CD4-positive, alpha-beta T cell treated with Interleukin-17A for 4 hours (primary cell): ENCODE measurements at regions not wholly inside any gene's neighbourhood (a gene's known extent, or its start where the extent isn't known, plus 50 kb on each side); places are given as distances from the start of the nearest gene placed in this dataset.
"Not testable (repeated sequence)": the region's sequence is repeated elsewhere in the genome, so short reads cannot be mapped to it uniquely, and the experiment has no call there.

Experiments
- DNase-seq: peaks from one replicate; pipeline ENCODE4 v3.0.0-alpha.2; 2020; ENCODE audit warnings: mixed read lengths

GRCh38 chr4:24236532-24236931 is 346.7 kb upstream of the PPARGC1A start:
- DNase-seq: no peak

- DNase-seq: no peak
Observed at GRCh38 chr4:24236120-24236519, 346.3 kb upstream of the PPARGC1A start.

DNA sequence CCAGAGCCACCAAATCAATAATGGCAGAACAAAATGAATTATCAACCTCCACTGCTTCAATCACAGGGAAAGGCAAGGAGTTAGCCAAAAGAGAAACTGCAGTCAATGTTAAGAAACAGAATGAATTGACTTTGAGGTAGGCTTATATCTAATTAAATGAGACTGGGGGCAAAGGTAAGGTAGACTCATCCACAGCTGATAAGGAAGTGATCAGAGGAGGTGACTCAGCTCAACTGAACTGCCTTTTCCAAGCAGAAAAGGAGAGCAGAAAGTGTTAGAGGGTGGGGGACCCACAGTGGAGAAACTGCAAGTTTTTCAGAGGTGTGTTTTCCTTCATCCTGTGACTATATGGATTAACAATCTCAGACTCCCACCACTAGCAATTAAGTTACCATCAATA is 345.8 kb upstream of the PPARGC1A start:
- DNase-seq: no peak

DNA sequence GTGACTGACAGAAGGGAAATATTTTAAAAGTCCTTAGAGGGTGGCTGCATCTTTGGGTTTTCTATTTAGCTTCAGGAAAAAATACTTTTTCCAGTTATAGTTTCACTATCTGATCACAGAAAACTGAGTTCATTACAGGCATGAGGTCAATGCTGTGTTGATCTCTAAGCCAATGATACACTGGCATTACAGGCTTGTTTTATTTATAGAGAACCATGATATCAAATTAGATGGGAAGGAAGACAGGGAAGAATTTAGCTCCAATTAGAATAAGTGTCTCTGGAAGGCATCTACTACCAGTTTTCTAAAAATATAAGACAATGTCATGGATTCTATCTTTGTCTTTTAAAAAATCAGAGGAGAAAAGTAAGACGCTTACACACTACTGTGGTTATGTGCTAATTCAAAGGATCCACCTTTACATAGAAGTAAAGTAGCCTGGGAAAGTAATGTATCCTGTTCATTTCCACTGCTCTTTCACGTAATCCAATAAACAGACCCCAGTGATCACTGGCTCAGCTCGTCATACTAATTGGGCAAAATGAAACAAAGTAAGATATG is 344.5 kb upstream of the PPARGC1A start:
- DNase-seq: no peak

GRCh38 chr4:24230955-24231354 is 341.1 kb upstream of the PPARGC1A start:
- DNase-seq: no peak

DNA sequence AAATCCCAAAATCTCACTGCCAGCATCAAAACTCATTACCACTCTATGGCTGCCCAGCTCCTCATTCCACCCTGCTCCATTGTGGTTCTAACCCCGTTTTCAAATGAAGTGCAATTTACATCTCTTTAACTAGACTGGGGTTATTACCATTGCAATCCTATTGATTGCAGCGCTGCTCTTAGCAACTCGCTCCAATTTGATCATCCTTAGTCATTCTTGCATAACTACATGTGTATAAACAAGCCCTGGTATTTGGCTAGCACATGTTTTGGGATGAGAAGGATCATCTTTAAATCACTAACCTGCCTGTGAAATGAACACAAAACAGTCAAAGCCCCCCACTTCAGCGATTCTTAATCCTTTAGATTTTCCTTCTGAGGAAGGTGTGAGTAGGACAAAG is 340.1 kb upstream of the PPARGC1A start:
- no peak for DNase-seq

DNA sequence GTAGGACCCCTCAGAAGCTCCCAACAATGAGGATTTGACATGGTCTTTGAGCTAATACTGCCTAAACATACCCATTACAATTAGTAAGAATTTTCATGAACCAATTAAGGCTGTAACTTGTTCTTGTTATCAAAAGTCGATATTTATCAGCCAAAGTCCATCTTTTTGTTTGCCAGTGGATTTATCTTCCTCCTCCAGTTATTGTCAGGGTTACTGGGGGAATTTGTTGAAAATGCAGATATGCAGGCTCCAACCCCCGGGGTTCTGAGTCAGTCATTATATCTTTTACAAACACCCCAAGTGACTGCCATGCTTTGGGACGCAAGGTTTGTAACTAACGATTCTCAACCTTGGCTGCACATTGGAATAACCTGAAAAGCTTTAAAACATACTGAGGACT is 338.8 kb upstream of the PPARGC1A start:
- no peak for DNase-seq

- DNase-seq: no peak
Observed at GRCh38 chr4:24226667-24227066, 336.8 kb upstream of the PPARGC1A start.

DNA sequence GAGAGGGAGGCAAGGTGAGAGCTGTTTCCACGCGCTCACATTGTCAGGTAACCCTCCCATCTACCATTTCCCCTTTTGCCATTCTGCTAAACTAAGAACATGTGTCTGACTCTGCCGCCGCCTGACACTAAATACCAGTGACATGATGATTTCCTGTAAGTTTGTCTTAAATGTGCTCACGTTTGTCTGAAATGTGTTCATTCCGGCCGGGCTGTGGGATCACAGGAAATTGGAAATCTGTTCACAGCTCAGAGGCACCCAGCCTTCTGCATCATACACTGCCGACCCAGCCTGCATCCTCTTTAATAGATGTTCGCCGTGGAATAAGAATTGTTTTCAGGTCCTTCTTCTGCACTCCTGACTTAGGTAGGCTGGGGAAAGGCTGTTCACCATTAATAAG is 336.2 kb upstream of the PPARGC1A start:
- no peak for DNase-seq

DNA sequence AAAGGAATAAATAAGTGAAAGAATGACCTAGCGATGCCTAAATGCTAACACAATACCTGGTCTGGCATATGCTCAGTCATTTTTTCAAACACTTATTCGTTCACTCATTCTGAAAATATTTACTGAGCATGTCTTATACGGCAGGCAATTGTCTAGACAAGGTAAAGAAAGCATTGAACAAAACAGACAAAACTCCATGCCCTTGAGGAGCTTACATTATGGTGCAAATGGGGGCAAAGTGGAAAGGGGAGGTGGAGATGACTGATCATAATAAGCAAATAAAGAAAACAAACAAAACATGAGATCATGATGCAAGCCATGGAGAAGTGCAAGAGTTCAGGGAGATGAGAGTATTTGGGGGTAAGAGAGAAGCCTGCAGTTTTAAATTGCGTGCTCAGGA is 334.6 kb upstream of the PPARGC1A start:
- no peak for DNase-seq

GRCh38 chr4:24219209-24219608 is 329.4 kb upstream of the PPARGC1A start:
- no peak for DNase-seq

DNA sequence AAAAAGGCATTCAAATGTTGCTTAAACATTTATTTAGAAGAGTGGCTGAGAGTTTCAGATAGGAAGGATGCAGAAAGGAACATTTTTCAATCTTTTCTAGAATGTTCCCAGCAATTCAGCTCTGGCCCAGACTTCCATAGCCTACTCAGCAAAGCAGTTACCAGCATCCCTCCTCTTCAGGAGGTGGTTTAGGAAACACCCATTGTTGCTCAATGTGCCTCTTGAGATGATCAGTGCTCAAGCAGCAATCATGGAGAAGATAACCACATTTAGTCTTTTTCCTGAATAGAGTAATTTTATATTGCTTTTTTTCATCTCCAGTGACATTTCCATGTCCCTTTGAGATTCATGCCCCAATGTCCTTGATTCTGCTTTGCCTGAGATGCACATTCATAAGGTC is 328.7 kb upstream of the PPARGC1A start:
- DNase-seq: no peak

GRCh38 chr4:24214796-24215195 is 324.9 kb upstream of the PPARGC1A start:
- DNase-seq: no peak

DNA sequence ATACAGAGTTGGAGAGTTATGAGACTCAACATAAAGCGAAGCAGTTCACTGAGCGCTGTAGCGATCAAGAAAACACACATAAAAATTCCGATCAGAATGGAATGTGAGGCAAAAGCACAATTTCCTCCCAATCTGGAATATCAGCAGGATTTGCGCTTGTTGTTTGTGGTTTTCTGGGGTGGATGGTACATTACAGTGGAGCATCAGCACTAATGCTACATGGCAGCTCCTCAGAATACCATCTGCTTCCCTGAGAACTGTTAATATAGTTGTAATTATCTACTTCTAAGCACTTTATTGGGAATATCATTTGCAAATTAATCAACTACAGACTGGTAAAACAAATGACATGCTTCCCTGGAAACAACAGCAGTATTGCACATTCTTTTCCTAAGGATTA is 324.1 kb upstream of the PPARGC1A start:
- no peak for DNase-seq

DNA sequence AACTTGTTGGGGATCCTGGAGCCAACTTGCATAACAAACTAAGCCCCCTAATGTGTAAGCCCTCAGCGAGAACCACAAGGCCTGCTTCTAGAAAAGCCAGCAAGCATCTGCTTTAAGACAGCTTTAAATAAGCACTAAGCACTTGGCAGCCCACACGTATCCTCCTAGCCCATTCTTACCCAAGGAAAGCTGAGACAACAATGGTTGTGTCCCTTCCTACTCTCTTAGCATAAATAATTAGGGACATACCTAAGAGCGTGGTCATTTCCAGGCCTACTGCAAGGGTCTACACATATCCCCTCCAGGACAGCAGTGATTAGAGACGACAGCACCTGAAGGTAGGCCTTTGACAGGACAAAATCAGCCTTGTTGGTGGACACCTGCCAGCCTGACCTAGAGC is 322.8 kb upstream of the PPARGC1A start:
- no peak for DNase-seq

DNA sequence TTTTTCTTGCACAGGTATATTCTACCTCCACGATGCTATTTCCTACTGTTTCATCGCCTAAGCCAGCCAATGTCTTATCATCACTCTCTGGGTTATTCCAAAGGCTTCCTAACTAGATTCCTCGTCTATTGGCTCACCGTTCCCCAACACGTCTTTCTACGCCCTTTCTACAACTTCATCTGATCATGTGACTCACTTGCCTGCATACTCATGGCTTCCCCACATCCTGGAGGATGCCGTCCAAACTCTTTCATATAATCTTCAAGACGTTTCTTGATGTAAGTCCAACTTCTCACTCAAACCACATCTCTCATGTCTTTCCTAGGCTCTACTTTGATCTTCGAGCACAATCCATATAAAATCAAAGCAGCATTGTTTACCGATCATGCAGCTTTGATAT is 322.0 kb upstream of the PPARGC1A start:
- DNase-seq: no peak

GRCh38 chr4:24210332-24210902 is 320.6 kb upstream of the PPARGC1A start:
- no peak for DNase-seq

DNA sequence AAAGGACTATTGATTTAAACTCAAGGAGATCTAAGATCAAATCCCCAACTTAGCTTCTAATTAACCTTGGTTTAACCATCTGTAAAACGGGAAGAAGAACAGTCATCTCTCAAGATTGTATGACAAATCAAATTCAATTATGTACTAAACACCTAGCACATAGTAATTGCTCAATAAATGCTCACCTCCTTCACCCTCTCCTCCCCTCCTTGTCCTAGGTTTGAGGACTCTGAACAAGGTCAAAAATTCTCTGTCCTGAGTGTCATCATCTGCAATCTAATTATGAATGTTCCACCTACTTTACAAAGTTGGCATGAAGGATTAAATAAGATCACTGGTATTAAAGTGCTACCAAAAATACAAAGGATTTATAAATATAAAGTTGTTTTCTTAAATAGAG is 320.1 kb upstream of the PPARGC1A start:
- DNase-seq: no peak

- no peak for DNase-seq
Observed at GRCh38 chr4:24209131-24209530, 319.3 kb upstream of the PPARGC1A start.

- no peak for DNase-seq
Observed at GRCh38 chr4:24208691-24209090, 318.8 kb upstream of the PPARGC1A start.

- not testable (repeated sequence) for DNase-seq
Observed at GRCh38 chr4:24204708-24205107, 314.9 kb upstream of the PPARGC1A start.

GRCh38 chr4:24203926-24204325 is 314.1 kb upstream of the PPARGC1A start:
- no peak for DNase-seq

DNA sequence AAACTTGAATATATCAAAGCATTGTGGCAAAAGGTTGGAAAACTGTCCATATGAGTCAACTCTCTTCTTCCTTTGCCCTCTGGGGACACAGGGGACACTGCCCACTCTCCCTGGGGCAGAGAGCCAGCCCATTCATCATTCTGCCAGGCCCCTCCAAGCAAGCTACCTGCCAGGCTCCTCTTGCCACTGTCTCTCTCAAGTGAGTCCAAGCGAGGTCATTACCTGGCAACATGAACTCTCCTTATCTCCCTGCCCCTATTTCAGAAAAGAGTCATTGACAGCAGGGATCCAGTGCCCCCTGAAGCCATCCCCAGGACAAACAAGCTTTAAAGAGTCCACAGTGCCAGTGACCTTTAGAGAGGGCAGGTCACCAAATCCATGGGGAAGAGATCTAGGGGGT is 312.7 kb upstream of the PPARGC1A start:
- no peak for DNase-seq

- no peak for DNase-seq
Observed at GRCh38 chr4:24197955-24198354, 308.1 kb upstream of the PPARGC1A start.

DNA sequence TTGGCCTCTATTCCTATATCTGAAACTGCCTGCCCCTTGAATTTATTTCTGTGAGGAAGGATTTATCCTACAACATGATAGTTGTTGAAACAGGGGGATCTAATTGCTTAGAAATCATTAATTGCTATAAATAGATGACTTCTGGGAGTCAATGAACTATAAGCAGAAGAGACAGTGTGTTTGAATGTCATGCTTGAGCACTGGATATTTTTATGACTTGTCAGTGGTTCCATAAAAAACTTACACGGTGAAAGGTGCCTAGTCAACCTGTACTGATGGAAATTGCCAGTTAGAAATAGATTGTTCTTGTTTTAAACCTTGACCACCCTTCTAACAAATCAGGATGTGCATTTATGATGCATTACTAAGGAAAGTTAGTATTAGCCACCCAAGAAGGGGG is 306.9 kb upstream of the PPARGC1A start:
- DNase-seq: no peak
